ENCODE measurements at regions not wholly inside any gene's neighbourhood (a gene's known extent, or its start where the extent isn't known, plus 50 kb on each side); places are given as distances from the start of the nearest gene placed in this dataset.

- Mint-ChIP-seq H3K9me3 (ENCODE audit: low read depth) (no peaks in the 10 kb centered on the region), H3K36me3 (no peaks in the 10 kb centered on the region), H3K4me1 (no peaks in the 10 kb centered on the region), H3K27me3 (peaks cover 9% of the 10 kb centered on the region), H3K4me3 (no peak overlapping the region), H3K27ac (no peak overlapping the region)
- DNase-seq (no peak), ATAC-seq (no peak)
- CTCF ChIA-PET, result no interaction called here
These were observed 317.6 kb downstream of the TBL1XR1 start for GRCh38 chr3:176879710-176880109.

- Mint-ChIP-seq H3K27me3 (no peaks in the 10 kb centered on the region), H3K9me3 (ENCODE audit: low read depth) (no peaks in the 10 kb centered on the region), H3K4me3 (no peak overlapping the region), H3K4me1 (peaks cover 4% of the 10 kb centered on the region), H3K27ac (no peak overlapping the region), H3K36me3 (no peaks in the 10 kb centered on the region)
- no peak for ATAC-seq
- DNase-seq, result no peak
- CTCF ChIA-PET, result interaction anchor here (1.1 to 5.8 kb wide), 3 partner anchors 65 to 791 kb away, joined by 4 to 46 read pairs (median 10); no protein-coding TSS in a partner anchor
These were observed 324.0 kb downstream of the TBL1XR1 start for GRCh38 chr3:176873261-176873660.

- ATAC-seq (peak; percentile 87), DNase-seq (peak; percentile 73)
- Mint-ChIP-seq H3K27me3 (no peaks in the 10 kb centered on the region), H3K4me1 (peaks cover 4% of the 10 kb centered on the region), H3K9me3 (ENCODE audit: low read depth) (no peaks in the 10 kb centered on the region), H3K36me3 (no peaks in the 10 kb centered on the region), H3K4me3 (no peak overlapping the region), H3K27ac (no peak overlapping the region)
- CTCF ChIA-PET, result interaction anchor here (0.6 to 5.8 kb wide), 6 partner anchors 35 to 792 kb away, joined by 3 to 46 read pairs (median 4); no protein-coding TSS in a partner anchor
These were observed 324.5 kb downstream of the TBL1XR1 start for GRCh38 chr3:176872771-176873209.

- Mint-ChIP-seq H3K9me3 (ENCODE audit: low read depth) (no peaks in the 10 kb centered on the region), H3K4me1 (peaks cover 4% of the 10 kb centered on the region), H3K27me3 (no peaks in the 10 kb centered on the region), H3K4me3 (no peak overlapping the region), H3K27ac (no peak overlapping the region), H3K36me3 (no peaks in the 10 kb centered on the region)
- CTCF ChIA-PET, result interaction anchor here (5.8 kb wide), 1 partner anchor 67 kb away, joined by 46 read pairs; no protein-coding TSS in a partner anchor
- no peak for DNase-seq
- ATAC-seq, result no peak
These were observed 326.8 kb downstream of the TBL1XR1 start for GRCh38 chr3:176870451-176870850.

GRCh38 chr3:176867681-176868663 lies 329.3 kb downstream of the TBL1XR1 start:
- Mint-ChIP-seq H3K4me1 (peaks cover 2% of the 10 kb centered on the region), H3K9me3 (ENCODE audit: low read depth) (no peaks in the 10 kb centered on the region), H3K4me3 (no peak overlapping the region), H3K27ac (no peak overlapping the region), H3K27me3 (peaks cover 11% of the 10 kb centered on the region), H3K36me3 (no peaks in the 10 kb centered on the region)
- CTCF ChIA-PET, result no interaction called here
- ATAC-seq, result no peak
- DNase-seq, result no peak

DNA sequence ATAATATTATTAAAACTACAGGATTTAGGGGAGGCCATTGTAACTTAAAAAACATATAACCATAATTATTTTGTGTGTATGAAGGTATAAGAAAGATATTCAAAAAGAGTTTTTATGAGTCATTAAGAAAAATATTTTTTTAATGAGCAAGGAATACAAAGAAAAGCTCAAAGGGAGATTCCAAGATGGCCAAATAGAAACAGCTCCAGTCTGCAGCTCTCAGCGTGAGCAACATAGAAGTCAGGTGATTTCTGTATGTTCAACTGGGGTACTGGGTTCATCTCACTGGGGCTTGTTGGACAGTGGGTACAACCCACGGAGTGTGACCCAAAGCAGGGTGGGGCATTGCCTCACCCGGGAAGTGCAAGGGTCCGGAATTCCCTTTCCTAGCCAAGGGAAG lies 336.1 kb downstream of the TBL1XR1 start:
- no peaks in the 10 kb centered on the region for H3K4me1 Mint-ChIP-seq
- peaks cover 13% of the 10 kb centered on the region for H3K27me3 Mint-ChIP-seq
- no peak for DNase-seq
- no peak for ATAC-seq
- H3K36me3 Mint-ChIP-seq, result no peaks in the 10 kb centered on the region
- H3K4me3 Mint-ChIP-seq, result no peak overlapping the region
- no peaks in the 10 kb centered on the region for H3K9me3 Mint-ChIP-seq (ENCODE audit: low read depth)
- CTCF ChIA-PET, result no interaction called here
- no peak overlapping the region for H3K27ac Mint-ChIP-seq

GRCh38 chr3:176856721-176857120 lies 340.6 kb downstream of the TBL1XR1 start:
- ATAC-seq (no peak), DNase-seq (no peak)
- H3K27ac Mint-ChIP-seq, result no peak overlapping the region
- H3K4me3 Mint-ChIP-seq, result no peak overlapping the region
- no peaks in the 10 kb centered on the region for H3K4me1 Mint-ChIP-seq
- H3K36me3 Mint-ChIP-seq, result no peaks in the 10 kb centered on the region
- peaks cover 2% of the 10 kb centered on the region for H3K27me3 Mint-ChIP-seq
- H3K9me3 Mint-ChIP-seq (ENCODE audit: low read depth), result no peaks in the 10 kb centered on the region
- CTCF ChIA-PET, result no interaction called here

- Mint-ChIP-seq H3K4me3 (no peak overlapping the region), H3K4me1 (no peaks in the 10 kb centered on the region), H3K9me3 (ENCODE audit: low read depth) (no peaks in the 10 kb centered on the region), H3K27ac (no peak overlapping the region), H3K27me3 (peaks cover 2% of the 10 kb centered on the region), H3K36me3 (no peaks in the 10 kb centered on the region)
- CTCF ChIA-PET, result no interaction called here
- DNase-seq (no peak), ATAC-seq (no peak)
These were observed 341.3 kb downstream of the TBL1XR1 start for GRCh38 chr3:176855901-176856486.

DNA sequence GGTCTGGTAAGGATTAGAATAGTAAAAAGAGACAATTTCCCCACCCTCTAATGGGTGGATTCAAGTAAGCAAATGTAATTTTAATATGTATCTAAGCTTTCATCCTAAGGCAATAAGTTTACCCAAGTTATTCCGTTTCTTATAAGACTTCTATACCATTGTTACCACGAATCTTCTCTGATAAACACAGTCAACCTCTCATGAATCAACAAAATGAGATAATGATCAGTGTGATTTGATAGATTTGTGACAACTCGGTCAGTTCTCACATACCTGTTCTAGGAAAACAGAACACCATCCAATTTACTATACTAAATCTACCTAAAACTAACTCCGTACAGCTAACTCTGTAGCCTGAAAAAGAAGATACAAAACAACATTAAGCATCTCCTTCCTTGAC lies 342.1 kb downstream of the TBL1XR1 start:
- DNase-seq (no peak), ATAC-seq (no peak)
- Mint-ChIP-seq H3K9me3 (ENCODE audit: low read depth) (no peaks in the 10 kb centered on the region), H3K4me3 (no peak overlapping the region), H3K4me1 (no peaks in the 10 kb centered on the region), H3K27me3 (peaks cover 2% of the 10 kb centered on the region), H3K27ac (no peak overlapping the region), H3K36me3 (no peaks in the 10 kb centered on the region)
- CTCF ChIA-PET, result no interaction called here

DNA sequence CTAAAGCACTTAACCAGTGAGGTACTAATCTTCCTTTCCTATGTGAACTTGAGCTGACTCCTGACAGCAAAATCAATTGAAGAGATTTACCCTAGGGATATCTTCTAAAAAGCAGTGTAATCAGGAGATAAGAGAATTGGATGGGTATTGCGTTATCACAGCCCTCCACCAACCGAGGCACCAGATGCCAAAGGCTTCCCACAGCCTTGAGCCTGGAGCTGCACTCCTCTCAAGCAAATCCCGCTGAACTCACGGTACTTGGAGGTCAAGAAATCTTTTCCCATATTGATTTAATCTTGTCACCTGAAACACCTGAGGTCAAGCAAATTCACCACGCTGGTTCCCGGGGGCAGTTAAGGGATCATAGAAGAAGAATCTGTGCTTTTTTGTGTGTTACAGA lies 346.8 kb downstream of the TBL1XR1 start:
- no peaks in the 10 kb centered on the region for H3K4me1 Mint-ChIP-seq
- no peaks in the 10 kb centered on the region for H3K27me3 Mint-ChIP-seq
- H3K9me3 Mint-ChIP-seq (ENCODE audit: low read depth), result no peaks in the 10 kb centered on the region
- ATAC-seq, result no peak
- DNase-seq, result no peak
- no peaks in the 10 kb centered on the region for H3K36me3 Mint-ChIP-seq
- CTCF ChIA-PET, result no interaction called here
- no peak overlapping the region for H3K27ac Mint-ChIP-seq
- no peak overlapping the region for H3K4me3 Mint-ChIP-seq

- Mint-ChIP-seq H3K4me3 (no peak overlapping the region), H3K27ac (no peak overlapping the region), H3K4me1 (no peaks in the 10 kb centered on the region), H3K27me3 (peaks cover 3% of the 10 kb centered on the region), H3K36me3 (no peaks in the 10 kb centered on the region), H3K9me3 (ENCODE audit: low read depth) (no peaks in the 10 kb centered on the region)
- CTCF ChIA-PET, result no interaction called here
- ATAC-seq, result no peak
- DNase-seq, result no peak
These were observed 348.7 kb downstream of the TBL1XR1 start for GRCh38 chr3:176848431-176849214.

DNA sequence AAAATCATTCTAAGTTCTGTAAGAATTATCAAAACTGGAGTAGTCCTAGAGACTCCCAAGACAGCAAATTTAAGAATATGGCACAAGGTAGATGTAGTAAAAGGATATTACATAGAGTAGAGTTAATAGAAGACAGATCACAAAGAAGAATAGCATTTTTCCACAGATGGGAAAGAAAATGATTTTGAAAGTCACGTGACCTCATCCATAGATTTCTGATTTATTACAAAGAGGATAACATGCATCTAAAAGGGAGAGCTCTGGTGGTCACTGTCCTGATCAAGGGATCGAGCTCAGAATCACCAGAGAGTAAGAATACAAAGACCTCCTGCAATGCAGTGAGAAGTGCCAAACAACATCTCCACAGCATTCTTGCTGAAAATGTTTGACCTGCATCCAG lies 354.4 kb downstream of the TBL1XR1 start:
- Mint-ChIP-seq H3K27me3 (peaks cover 3% of the 10 kb centered on the region), H3K4me1 (no peaks in the 10 kb centered on the region), H3K27ac (no peak overlapping the region), H3K4me3 (no peak overlapping the region), H3K36me3 (no peaks in the 10 kb centered on the region), H3K9me3 (ENCODE audit: low read depth) (no peaks in the 10 kb centered on the region)
- CTCF ChIA-PET, result no interaction called here
- DNase-seq, result no peak
- ATAC-seq, result no peak

DNA sequence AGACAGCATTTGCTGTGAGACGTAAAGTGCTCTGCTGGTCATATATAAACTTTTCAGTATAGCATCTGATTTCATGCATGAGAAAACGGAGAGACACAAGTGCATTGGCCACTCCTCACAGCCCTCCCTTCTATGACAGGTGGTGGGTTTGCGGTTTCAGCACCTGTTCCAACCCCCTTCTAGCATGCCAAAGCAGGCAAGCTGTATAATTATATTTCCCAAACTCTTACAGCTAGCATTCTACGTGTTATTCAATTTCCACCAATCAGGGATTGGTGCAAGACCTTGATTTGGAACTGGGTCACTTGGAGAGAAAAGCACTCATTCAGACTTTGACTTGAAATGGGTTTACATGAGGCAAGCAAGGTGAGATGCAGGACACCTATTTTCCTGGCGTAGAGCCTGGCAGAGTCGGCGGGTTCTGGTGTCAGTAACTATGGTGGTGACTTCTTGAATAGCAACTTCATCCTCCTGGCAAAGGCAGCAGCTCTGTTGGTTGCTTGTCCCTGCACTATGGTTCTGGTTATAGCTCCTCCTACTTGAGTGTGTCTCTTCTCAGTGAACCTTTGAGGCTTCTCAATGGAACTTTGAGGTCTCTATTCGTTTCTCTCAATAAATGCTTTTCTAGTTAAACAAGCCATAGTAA lies 356.5 kb downstream of the TBL1XR1 start:
- H3K4me1 Mint-ChIP-seq, result no peaks in the 10 kb centered on the region
- CTCF ChIA-PET, result no interaction called here

More for the DNA sequence above, 356.5 kb downstream of the TBL1XR1 start:
- Mint-ChIP-seq H3K36me3 (no peaks in the 10 kb centered on the region), H3K4me3 (no peak overlapping the region), H3K9me3 (ENCODE audit: low read depth) (no peaks in the 10 kb centered on the region), H3K27me3 (peaks cover 3% of the 10 kb centered on the region), H3K27ac (no peak overlapping the region)
- DNase-seq, result no peak
- ATAC-seq, result no peak
